BLaER1 treated with 17β-estradiol and CSF1 and Interleukin-3, amounts not matched to agents 10 nM and 100 nM (cell line): ENCODE measurements at regions not wholly inside any gene's neighbourhood (a gene's known extent, or its start where the extent isn't known, plus 50 kb on each side); places are given as distances from the start of the nearest gene placed in this dataset.
"Not testable (repeated sequence)": the region's sequence is repeated elsewhere in the genome, so short reads cannot be mapped to it uniquely, and the experiment has no call there.

Experiments
- H3K27ac ChIP-seq, 11 experiments: shearing (Covaris generic); formaldehyde crosslinking; 2 replicates each; pipeline ENCODE4 v1.8.1; 2022
- H3K27me3 ChIP-seq, 11 experiments: shearing (Covaris generic); formaldehyde crosslinking; 2 replicates each; pipeline ENCODE4 v1.8.1; 2022
- H3K36me3 ChIP-seq, 11 experiments: shearing (Covaris generic); formaldehyde crosslinking; 2 replicates each; pipeline ENCODE4 v1.8.1; 2022
- H3K4me1 ChIP-seq, 10 experiments: shearing (Covaris generic); formaldehyde crosslinking; 2 replicates each; pipeline ENCODE4 v1.8.1; 2022
- H3K4me2 ChIP-seq, 11 experiments: shearing (Covaris generic); formaldehyde crosslinking; 2 replicates each; pipeline ENCODE4 v1.8.1; 2022
- H3K4me3 ChIP-seq, 10 experiments: shearing (Covaris generic); formaldehyde crosslinking; 2 replicates each; pipeline ENCODE4 v1.8.1; 2022
- H3K9ac ChIP-seq, 11 experiments: shearing (Covaris generic); formaldehyde crosslinking; 2 replicates each; pipeline ENCODE4 v1.8.1; 2022
- H3K9me3 ChIP-seq, 11 experiments: shearing (Covaris generic); formaldehyde crosslinking; replicated peaks in 1 of 11; 2 replicates each; pipeline ENCODE4 v1.8.1; 2022
- H4K20me1 ChIP-seq, 11 experiments: shearing (Covaris generic); formaldehyde crosslinking; 2 replicates each; pipeline ENCODE4 v1.8.1; 2022
- Cebpa-rat ChIP-seq, 11 experiments: shearing (Covaris generic); IDR thresholded peaks; 2 replicates each; pipeline ENCODE4 v1.8.1; 2022

DNA sequence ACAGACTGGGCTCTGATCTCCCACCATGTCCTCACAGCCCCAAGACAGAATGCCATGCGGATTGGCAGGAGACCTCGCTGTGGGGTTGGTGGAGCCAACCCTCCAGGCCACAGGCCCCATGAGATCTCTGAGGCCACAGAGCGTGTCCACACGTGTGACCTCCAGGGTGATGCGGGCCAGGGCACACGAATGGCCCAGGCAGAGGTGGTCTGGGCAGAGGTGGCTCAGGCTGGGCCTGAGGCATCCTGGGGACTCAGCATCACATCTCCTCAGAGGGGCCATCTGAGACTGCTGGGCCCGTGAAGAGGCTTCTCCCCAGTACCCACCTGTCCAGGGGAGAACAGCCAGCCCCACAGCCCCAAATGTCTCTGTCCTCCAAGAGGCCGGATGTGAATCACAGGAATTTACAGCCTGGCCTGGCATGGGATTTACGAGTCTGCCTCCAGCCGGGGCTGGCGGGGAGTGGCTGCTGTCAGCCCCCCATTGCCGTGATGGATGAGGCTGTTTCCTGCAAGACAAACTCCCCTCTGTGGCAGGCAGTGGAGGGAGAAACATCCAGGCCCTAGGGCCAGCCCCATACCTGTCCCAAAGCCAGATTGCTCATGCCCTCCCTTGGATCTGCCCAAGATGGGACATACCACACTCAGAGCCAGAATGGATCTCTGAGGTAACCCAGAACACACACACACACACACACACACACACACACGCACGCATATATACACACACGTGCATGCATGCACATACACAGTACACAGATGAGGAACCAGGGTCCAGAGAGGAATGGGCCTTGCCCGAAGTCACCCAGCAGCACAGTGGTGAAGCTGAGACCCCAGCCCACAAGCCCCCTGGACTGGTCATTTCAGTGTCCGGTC is 208.3 kb downstream of the TBC1D2B start:
- Histone ChIP-seq H3K9ac (peak overlapping the region in 5 of 11 experiments; percentile 1 to 39 (median 17); a peak in 2 of 22 replicates), H3K27ac (no peak overlapping the region), H3K4me1 (peaks cover 12 to 42% (median 32%) of the 10 kb centered on the region in 10 experiments), H3K4me2 (peak overlapping the region; percentile 23 to 79 (median 67); a peak in 20 of 22 replicates), H3K4me3 (no peak overlapping the region), H3K36me3 (no peaks in the 10 kb centered on the region), H3K27me3 (no peaks in the 10 kb centered on the region), H4K20me1 (peaks cover 0 to 11% (median 0%) of the 10 kb centered on the region in 11 experiments; a peak in 3 of 22 replicates), H3K9me3 (no peaks in the 10 kb centered on the region)
- TF ChIP-seq Cebpa-rat (IDR thresholded peaks at IDR 0.05): no peak

DNA sequence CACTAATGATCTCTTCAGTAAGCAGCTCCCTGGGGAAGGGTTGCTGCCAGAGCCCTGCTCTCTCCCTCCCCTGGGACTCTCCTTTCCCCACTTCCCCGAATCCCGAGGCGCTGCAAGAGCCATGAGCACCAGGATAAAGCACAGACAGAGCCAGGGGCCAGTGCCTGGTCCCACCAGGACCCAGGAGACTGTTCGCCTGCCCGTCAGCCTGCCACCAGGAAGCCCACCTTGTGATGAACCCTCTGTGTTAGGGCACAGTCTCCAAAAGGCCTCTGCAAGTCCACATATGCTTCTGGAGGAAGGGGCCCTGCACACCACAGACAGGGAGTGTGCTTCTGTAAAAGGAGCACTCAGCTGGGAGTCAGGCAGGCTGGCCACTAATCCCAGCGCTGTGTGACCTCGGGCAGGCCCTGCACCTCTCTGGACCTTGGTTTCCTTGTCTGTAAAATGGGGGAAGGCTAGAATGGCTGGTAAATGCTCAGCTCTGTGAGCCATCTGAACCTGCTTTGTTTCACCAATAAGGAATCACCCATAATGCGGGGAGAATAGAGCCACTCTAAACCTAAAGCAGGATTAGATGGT is 209.4 kb downstream of the TBC1D2B start:
- H3K27me3 ChIP-seq, H3K27ac ChIP-seq, H3K4me3 ChIP-seq, H3K9me3 ChIP-seq, H3K36me3 ChIP-seq, H3K9ac ChIP-seq: not testable (repeated sequence)
- H4K20me1 ChIP-seq: peaks cover 0 to 11% (median 0%) of the 10 kb centered on the region in 11 experiments; a peak in 3 of 22 replicates
- peak overlapping the region in 9 of 11 experiments; percentile 56 to 79 (median 69); a peak in 17 of 22 replicates for H3K4me2 ChIP-seq
- H3K4me1 ChIP-seq: peaks cover 12 to 40% (median 34%) of the 10 kb centered on the region in 10 experiments

DNA sequence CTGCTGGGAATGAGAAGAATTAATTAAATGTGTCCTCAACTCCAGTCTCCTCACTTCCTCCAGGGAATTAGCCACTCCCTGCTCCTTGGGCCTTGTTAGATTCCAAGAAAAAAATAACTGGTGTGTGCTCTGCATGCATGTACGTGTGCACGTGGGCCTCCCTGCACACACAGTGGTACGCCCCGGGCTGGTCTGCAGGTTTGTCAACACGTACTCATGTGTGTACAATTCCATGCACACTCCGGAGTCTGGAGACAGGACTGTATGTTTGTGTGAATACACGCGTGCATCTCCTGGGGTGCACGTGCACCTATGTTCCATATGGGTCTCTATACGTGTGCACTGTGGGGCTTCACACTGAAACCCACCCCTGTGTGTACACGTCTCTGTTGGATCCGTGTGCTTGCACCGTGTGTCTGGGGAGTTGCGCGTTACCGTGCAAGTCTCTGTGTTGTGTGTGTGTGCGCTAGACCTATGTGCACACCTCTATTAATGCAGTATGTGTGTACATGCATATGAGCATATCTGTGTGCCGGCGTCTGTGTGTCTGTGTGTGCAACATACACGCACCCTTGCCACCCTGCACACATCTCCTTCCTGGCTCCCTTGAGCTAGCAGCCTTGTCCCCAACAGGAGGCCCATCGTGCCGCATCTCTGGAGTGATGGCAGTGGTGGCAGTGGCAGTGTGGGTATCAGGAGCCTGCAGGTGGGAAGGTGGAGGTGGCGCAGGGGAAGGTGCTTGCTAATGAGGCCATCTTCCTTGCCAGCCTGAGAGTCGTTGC is 210.1 kb downstream of the TBC1D2B start:
- no peak overlapping the region for H3K9ac ChIP-seq
- H3K4me1 ChIP-seq: peaks cover 18 to 47% (median 40%) of the 10 kb centered on the region in 10 experiments
- H3K4me2 ChIP-seq: peak overlapping the region in 9 of 11 experiments; percentile 56 to 79 (median 69); a peak in 16 of 22 replicates
- H3K27ac ChIP-seq: no peak overlapping the region
- H3K36me3 ChIP-seq: no peaks in the 10 kb centered on the region
- no peaks in the 10 kb centered on the region for H3K9me3 ChIP-seq
- no peak for TF ChIP-seq Cebpa-rat (IDR thresholded peaks at IDR 0.05)
- no peaks in the 10 kb centered on the region; a peak in 1 of 22 replicates for H3K27me3 ChIP-seq
- peaks cover 0 to 11% (median 0%) of the 10 kb centered on the region in 11 experiments; a peak in 3 of 22 replicates for H4K20me1 ChIP-seq
- H3K4me3 ChIP-seq: no peak overlapping the region

DNA sequence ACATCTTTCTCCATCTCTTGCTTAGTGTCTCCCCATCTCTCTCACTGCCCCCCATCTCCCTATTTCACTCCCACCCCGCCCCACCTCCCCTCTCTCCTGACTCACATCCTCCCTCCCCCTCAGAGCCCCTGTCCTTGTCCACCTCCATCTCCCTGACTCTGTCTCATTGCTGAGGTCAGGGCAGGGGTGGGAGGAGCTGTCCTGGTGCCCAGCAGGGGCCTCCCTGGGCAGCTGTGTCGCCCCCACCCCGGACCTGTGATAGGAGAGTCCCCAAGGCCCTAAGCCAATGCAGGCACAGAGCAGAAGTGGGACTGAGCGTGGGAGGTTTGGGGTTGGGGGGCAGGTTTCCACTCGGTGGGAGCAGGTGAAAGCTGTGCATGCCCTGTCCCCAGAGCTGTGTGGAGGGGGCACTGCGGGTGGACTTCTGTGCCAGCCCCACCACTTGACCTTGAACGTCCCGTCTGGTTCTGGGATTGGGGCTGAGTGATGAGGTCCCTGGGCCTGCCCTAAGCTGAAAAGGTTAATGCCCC is 210.8 kb downstream of the TBC1D2B start:
- H3K27me3 ChIP-seq: no peaks in the 10 kb centered on the region; a peak in 1 of 22 replicates
- H3K4me1 ChIP-seq: peaks cover 18 to 49% (median 42%) of the 10 kb centered on the region in 10 experiments
- no peak overlapping the region for H3K4me2 ChIP-seq
- H4K20me1 ChIP-seq: peaks cover 0 to 11% (median 0%) of the 10 kb centered on the region in 11 experiments; a peak in 3 of 22 replicates
- H3K36me3 ChIP-seq: no peaks in the 10 kb centered on the region
- no peaks in the 10 kb centered on the region for H3K9me3 ChIP-seq
- H3K27ac ChIP-seq: no peak overlapping the region
- no peak overlapping the region for H3K9ac ChIP-seq
- TF ChIP-seq Cebpa-rat (IDR thresholded peaks at IDR 0.05): no peak
- H3K4me3 ChIP-seq: no peak overlapping the region

DNA sequence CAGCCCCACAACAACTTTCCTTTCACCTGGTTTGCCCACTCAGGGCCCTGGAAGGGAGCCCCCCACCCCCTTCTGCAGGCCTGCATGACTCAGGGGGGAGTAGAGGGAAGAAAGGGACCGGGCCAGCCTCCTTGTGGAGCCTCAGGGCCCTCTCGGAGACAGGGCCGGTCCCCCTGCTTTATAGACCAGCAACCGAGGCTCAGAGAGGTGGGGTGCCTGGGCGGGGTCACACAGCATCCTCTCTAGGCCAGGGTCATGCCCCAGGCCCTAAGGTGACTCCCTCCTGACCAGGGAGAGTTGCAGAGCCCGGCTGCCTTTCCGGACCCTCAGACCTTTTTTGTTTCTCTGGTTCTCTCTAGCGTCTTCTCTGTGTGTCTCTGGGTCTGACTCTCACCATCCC is 211.3 kb downstream of the TBC1D2B start:
- Histone ChIP-seq H4K20me1 (peaks cover 0 to 11% (median 0%) of the 10 kb centered on the region in 11 experiments; a peak in 3 of 22 replicates), H3K4me1 (peaks cover 18 to 49% (median 42%) of the 10 kb centered on the region in 10 experiments), H3K9me3 (no peaks in the 10 kb centered on the region), H3K4me3 (no peak overlapping the region), H3K9ac (no peak overlapping the region), H3K27ac (no peak overlapping the region), H3K4me2 (no peak overlapping the region), H3K36me3 (no peaks in the 10 kb centered on the region), H3K27me3 (no peaks in the 10 kb centered on the region; a peak in 1 of 22 replicates)
- no peak for TF ChIP-seq Cebpa-rat (IDR thresholded peaks at IDR 0.05)

DNA sequence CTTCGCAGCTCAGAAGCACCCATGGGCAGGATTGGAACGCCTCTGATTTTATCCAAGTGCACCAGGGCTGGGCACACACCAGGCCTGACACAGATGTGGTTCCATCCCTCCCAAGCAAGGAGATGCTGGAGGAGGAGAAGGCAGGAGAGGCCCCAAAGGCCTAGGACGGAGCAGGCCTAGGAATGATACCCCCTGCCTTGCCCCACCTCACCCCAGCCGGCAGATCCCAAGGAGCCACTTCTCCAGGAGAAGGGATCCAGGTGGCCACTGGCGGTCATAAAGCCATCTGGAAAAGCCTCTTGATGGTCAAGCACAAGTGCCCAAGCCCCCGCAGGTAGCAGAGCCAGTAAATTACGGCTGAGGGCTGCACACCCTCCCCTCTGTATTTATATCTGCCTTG is 211.8 kb downstream of the TBC1D2B start:
- H3K4me1 ChIP-seq: peaks cover 18 to 48% (median 41%) of the 10 kb centered on the region in 10 experiments
- H3K4me2 ChIP-seq: no peak overlapping the region
- H3K27ac ChIP-seq: no peak overlapping the region
- no peak overlapping the region for H3K4me3 ChIP-seq
- no peak overlapping the region for H3K9ac ChIP-seq
- H3K27me3 ChIP-seq: no peaks in the 10 kb centered on the region; a peak in 1 of 22 replicates
- no peak for TF ChIP-seq Cebpa-rat (IDR thresholded peaks at IDR 0.05)
- no peaks in the 10 kb centered on the region for H3K36me3 ChIP-seq
- H3K9me3 ChIP-seq: no peaks in the 10 kb centered on the region
- peaks cover 0 to 11% (median 0%) of the 10 kb centered on the region in 11 experiments; a peak in 3 of 22 replicates for H4K20me1 ChIP-seq

DNA sequence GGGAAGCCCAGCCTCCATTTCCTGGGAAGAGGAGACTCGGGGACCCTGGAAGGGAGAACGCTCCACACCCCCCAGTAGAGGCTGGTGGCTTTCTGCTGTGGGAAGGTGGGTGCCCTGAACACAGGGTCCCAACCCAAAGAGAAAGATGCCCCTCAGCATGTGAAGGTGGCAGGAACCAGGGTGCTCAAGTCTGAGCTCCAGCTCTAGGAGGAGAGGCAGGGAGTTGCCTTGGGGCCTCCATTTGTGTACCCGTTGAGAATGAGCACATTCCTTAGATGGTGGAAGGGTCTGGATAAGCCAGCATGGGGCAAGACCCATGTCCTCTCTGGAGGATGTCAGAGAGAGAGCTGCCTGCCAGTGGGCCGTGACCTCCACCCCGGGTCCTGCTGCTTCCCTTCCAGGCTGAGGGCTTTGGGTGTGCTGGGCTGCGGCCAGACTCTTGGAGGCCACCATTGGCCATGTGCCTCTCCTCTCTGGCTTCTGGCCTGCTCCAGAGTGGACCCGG is 212.4 kb downstream of the TBC1D2B start:
- H3K4me3 ChIP-seq: no peak overlapping the region
- H3K27ac ChIP-seq: no peak overlapping the region
- H3K9ac ChIP-seq: no peak overlapping the region
- no peaks in the 10 kb centered on the region for H3K9me3 ChIP-seq
- no peaks in the 10 kb centered on the region for H3K36me3 ChIP-seq
- H3K4me2 ChIP-seq: no peak overlapping the region
- no peaks in the 10 kb centered on the region; a peak in 1 of 22 replicates for H3K27me3 ChIP-seq
- peaks cover 0 to 11% (median 0%) of the 10 kb centered on the region in 11 experiments; a peak in 3 of 22 replicates for H4K20me1 ChIP-seq
- no peak for TF ChIP-seq Cebpa-rat (IDR thresholded peaks at IDR 0.05)
- H3K4me1 ChIP-seq: peaks cover 20 to 44% (median 41%) of the 10 kb centered on the region in 10 experiments

DNA sequence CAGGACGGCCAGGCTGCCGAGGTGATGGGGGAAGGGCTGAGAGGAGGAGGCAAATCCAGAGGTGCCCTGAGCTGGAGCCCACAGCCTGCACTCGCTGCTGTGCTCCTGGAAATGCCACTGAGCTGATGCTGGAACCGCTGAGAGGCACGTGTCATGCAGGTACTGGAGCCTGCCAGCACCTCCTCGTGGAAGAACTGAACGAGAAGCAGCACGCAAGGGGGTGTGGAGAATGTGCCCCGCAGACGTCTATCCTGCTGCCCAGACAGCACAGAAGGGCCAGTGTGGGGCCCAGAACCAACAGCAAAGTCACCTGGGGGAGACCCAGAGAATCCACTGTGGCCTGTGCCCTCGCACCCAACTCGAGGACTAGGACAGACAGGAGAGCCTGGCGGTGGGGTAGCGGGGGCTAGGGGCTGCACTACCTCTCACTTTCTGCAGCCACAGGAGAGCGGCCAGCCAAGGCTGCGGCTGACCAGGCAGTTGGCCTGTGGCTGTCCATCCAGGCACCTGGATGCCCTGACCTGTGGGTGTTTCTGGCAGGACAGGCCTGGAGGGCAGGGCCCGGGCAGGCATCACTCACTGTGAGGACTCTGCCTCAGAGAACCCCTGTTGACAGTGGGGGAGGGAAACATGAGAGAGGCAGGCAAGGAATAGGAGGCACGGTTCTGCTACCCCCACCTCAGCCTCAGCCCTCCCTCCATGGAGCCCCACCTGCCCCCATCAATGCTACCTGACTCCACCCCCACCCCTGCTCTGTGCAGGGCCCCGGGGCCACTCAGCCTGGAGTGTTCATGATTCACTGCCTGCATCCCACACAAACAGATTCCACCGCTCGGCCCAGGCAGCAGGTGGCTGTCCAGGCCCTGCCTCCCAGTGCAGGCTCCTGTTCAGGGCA is 213.1 kb downstream of the TBC1D2B start:
- H3K9me3 ChIP-seq: no peaks in the 10 kb centered on the region
- H3K9ac ChIP-seq: no peak overlapping the region
- no peak overlapping the region for H3K4me3 ChIP-seq
- no peaks in the 10 kb centered on the region; a peak in 1 of 22 replicates for H3K27me3 ChIP-seq
- no peaks in the 10 kb centered on the region for H3K36me3 ChIP-seq
- no peak overlapping the region for H3K27ac ChIP-seq
- H3K4me1 ChIP-seq: peaks cover 25 to 44% (median 37%) of the 10 kb centered on the region in 10 experiments
- no peak overlapping the region for H3K4me2 ChIP-seq
- no peak for TF ChIP-seq Cebpa-rat (IDR thresholded peaks at IDR 0.05)
- H4K20me1 ChIP-seq: peaks cover 0 to 7% (median 0%) of the 10 kb centered on the region in 11 experiments; a peak in 3 of 22 replicates
